Epithelial cell of esophagus (primary cell): ENCODE measurements at regions not wholly inside any gene's neighbourhood (a gene's known extent, or its start where the extent isn't known, plus 50 kb on each side); places are given as distances from the start of the nearest gene placed in this dataset.

Source experiments
- DNase-seq: peaks from one replicate; pipeline ENCODE4 v3.0.0; 2010; ENCODE audit warnings: low read depth
- H3K4me3 ChIP-seq: 2 replicates; pipeline ENCODE4 v1.5.1; 2011; ENCODE audit warnings: mild to moderate bottlenecking, low read length, control low read depth
- CTCF ChIP-seq: IDR thresholded peaks from 2 replicates; pipeline ENCODE4 v1.5.1; 2011; ENCODE audit warnings: low read depth, mild to moderate bottlenecking, low read length, control low read depth, inconsistent platforms; ENCODE audit not compliant: insufficient read depth; ENCODE audit errors: missing control alignments

- no peak for DNase-seq
- no peak for TF ChIP-seq CTCF
- no peak overlapping the region for H3K4me3 ChIP-seq
Observed at GRCh38 chr11:107179829-107180228, 161.6 kb upstream of the GUCY1A2 start.

- H3K4me3 ChIP-seq: no peak overlapping the region
- no peak for DNase-seq
- no peak for TF ChIP-seq CTCF
Observed at GRCh38 chr11:107177106-107177477, 158.8 kb upstream of the GUCY1A2 start.

GRCh38 chr11:107176148-107177105 is 158.2 kb upstream of the GUCY1A2 start:
- no peak for DNase-seq
- H3K4me3 ChIP-seq: no peak overlapping the region
- no peak for TF ChIP-seq CTCF

- no peak for TF ChIP-seq CTCF
- no peak overlapping the region for H3K4me3 ChIP-seq
- DNase-seq: no peak
Observed at GRCh38 chr11:107174856-107175255, 156.6 kb upstream of the GUCY1A2 start.

- H3K4me3 ChIP-seq: no peak overlapping the region
- TF ChIP-seq CTCF: no peak
- peak; percentile 52 for DNase-seq
Observed at GRCh38 chr11:107172996-107173395, 154.7 kb upstream of the GUCY1A2 start.

- DNase-seq: no peak
- TF ChIP-seq CTCF: no peak
- H3K4me3 ChIP-seq: no peak overlapping the region
Observed at GRCh38 chr11:107157809-107158187, 139.5 kb upstream of the GUCY1A2 start.
